Breast epithelium (tissue), 4 donors: ENCODE measurements at regions not wholly inside any gene's neighbourhood (a gene's known extent, or its start where the extent isn't known, plus 50 kb on each side); places are given as distances from the start of the nearest gene placed in this dataset.

Experiments
- DNase-seq, 2 donors: peaks; one replicate each; pipeline ENCODE4 v3.0.0-alpha.2; 2019; ENCODE audit warnings: low spot score in 2 of 2
- H3K27ac ChIP-seq, 2 donors: fragments of 200-600 bp; sonication (generic) in 1 of 2; one replicate each; pipeline ENCODE4 v1.5.1; 2016 to 2019; ENCODE audit warnings: mild to moderate bottlenecking in 1 of 2
- H3K27me3 ChIP-seq, 2 donors: fragments of 200-600 bp; sonication (generic) in 1 of 2; one replicate each; pipeline versions ENCODE4 v1.5.1 to v1.6.0; 2017 to 2019; ENCODE audit warnings: control low read depth in 1 of 2, mild to moderate bottlenecking in 1 of 2
- H3K36me3 ChIP-seq: fragments of 200-600 bp; one replicate; pipeline ENCODE4 v1.5.1; 2019
- H3K4me1 ChIP-seq, 2 donors: fragments of 200-600 bp; sonication (generic); one replicate each; pipeline ENCODE4 v1.5.1; 2016 to 2019; ENCODE audit warnings: control low read depth in 1 of 2
- H3K4me3 ChIP-seq, 3 donors: fragments of 200-600 bp; sonication (generic); 1 replicate in 2 of 3; 2 replicates in 1 of 3; pipeline ENCODE4 v1.5.1; 2016 to 2019; ENCODE audit warnings: mild to moderate bottlenecking in 3 of 3, moderate library complexity in 2 of 3
- H3K9me3 ChIP-seq, 2 donors: fragments of 200-600 bp; sonication (generic) in 1 of 2; one replicate each; pipeline ENCODE4 v1.5.1; 2016 to 2019; ENCODE audit warnings: control low read depth in 1 of 2
- POLR2A ChIP-seq: fragments of 450-650 bp; IDR thresholded peaks from one replicate; pipeline ENCODE4 v1.6.1; 2016; ENCODE audit warnings: antibody characterized with exemption, mild to moderate bottlenecking, moderate library complexity
- POLR2AphosphoS5 ChIP-seq, 3 donors: sonication (generic); formaldehyde crosslinking; IDR thresholded peaks; one replicate each; pipeline ENCODE4 v1.6.1; 2017; ENCODE audit warnings: antibody characterized with exemption in 3 of 3
- intact Hi-C: fragments of 100-400 bp; cut with DNase I; formaldehyde crosslinking; loops from one replicate; pipeline ENCODE4 v1.15.1; 2023; ENCODE audit warnings: low total_unique reads
- TF ChIP-seq, protein P1 (sequence below), 3 donors: fragments of 450-650 bp; IDR thresholded peaks; one replicate each; pipeline ENCODE4 v1.5.1; 2016 to 2017; ENCODE audit warnings: antibody characterized with exemption in 3 of 3, mild to moderate bottlenecking in 3 of 3, moderate library complexity in 3 of 3

DNA sequence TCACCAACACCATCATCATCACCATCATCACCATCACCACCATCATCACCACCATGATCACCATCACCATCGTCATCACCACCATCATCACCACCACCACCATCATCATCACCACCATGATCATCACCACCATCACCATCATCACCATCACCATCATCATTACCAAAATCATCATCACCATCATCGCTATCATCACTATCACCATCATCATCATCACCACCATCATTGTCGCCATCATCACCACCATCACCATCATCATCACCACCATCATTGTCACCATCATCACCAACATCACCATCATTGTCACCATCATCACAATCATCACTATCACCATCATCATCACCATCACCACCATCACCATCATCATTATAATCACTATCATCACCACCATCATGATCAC lies 893.5 kb downstream of the TBC1D22A start:
- intact Hi-C loops, result no loop called here
- Histone ChIP-seq H3K27me3 (peaks cover 0 to 7% of the 10 kb centered on the region in 2 donors), H3K4me3 (no peak overlapping the region), H3K27ac (no peak overlapping the region), H3K36me3 (no peaks in the 10 kb centered on the region), H3K9me3 (peaks cover 0 to 5% of the 10 kb centered on the region in 2 donors), H3K4me1 (no peaks in the 10 kb centered on the region)
- DNase-seq, result no peak
- TF ChIP-seq, protein P1, sequence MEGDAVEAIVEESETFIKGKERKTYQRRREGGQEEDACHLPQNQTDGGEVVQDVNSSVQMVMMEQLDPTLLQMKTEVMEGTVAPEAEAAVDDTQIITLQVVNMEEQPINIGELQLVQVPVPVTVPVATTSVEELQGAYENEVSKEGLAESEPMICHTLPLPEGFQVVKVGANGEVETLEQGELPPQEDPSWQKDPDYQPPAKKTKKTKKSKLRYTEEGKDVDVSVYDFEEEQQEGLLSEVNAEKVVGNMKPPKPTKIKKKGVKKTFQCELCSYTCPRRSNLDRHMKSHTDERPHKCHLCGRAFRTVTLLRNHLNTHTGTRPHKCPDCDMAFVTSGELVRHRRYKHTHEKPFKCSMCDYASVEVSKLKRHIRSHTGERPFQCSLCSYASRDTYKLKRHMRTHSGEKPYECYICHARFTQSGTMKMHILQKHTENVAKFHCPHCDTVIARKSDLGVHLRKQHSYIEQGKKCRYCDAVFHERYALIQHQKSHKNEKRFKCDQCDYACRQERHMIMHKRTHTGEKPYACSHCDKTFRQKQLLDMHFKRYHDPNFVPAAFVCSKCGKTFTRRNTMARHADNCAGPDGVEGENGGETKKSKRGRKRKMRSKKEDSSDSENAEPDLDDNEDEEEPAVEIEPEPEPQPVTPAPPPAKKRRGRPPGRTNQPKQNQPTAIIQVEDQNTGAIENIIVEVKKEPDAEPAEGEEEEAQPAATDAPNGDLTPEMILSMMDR (IDR thresholded peaks at IDR 0.05), result no peak
- TF ChIP-seq POLR2AphosphoS5 (IDR thresholded peaks at IDR 0.05), result no peak
- no peak for TF ChIP-seq POLR2A

DNA sequence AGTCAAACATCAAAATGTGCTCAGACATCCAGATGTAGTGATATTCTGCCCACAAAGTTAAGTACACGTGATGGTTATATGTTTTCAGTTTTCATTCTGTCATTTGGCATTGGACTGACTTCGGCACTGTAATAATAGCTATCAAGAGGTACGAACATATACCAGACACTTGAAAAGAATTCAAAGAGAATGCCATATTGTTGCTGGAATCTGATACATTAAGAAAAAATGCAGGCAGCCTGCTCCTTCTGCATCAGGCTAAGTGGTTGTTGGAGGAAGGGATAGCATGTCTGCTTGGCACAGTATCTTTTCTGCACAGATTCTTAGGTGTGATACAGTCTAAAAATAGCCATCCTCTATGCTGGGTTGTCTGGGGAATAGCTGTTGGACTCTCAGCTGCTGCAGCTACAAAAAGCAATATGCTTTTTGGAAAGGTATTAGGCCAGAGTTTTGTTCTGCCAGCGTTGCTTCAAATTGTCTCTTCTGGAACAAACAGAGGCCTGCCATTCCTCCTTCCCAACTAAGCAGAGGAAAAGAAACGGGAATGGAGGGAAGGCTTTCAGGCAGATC lies 892.6 kb downstream of the TBC1D22A start:
- Histone ChIP-seq H3K36me3 (no peaks in the 10 kb centered on the region), H3K4me3 (no peak overlapping the region), H3K9me3 (peaks cover 0 to 5% of the 10 kb centered on the region in 2 donors), H3K4me1 (no peaks in the 10 kb centered on the region), H3K27me3 (peaks cover 0 to 7% of the 10 kb centered on the region in 2 donors), H3K27ac (no peak overlapping the region)
- no peak for DNase-seq
- TF ChIP-seq POLR2AphosphoS5 (IDR thresholded peaks at IDR 0.05) (no peak), POLR2A (no peak)
- TF ChIP-seq, protein P1 (IDR thresholded peaks at IDR 0.05), result no peak
- intact Hi-C loops, result no loop called here

DNA sequence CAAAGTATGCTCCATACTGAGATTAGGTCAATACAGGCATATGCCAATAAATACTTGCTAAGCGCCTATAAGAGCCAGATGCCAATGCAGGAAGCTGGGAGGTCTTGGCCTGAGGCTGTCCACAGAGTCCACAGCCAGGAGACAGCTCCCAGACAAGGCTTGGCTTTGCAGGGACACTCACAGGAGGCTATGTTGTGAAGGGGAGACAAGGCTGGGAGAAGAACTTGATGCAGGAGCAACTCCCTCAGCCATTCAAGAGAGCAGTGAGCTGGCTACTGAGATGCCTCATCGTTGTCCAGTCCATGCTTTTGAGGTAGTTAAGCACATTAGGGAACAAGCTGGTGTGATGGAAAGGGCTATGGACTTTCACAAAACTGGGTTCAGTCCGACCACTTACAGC lies 891.5 kb downstream of the TBC1D22A start:
- Histone ChIP-seq H3K36me3 (no peaks in the 10 kb centered on the region), H3K27me3 (peaks cover 0 to 7% of the 10 kb centered on the region in 2 donors), H3K4me3 (no peak overlapping the region), H3K4me1 (no peaks in the 10 kb centered on the region), H3K9me3 (peaks cover 0 to 5% of the 10 kb centered on the region in 2 donors), H3K27ac (no peak overlapping the region)
- TF ChIP-seq, protein P1 (IDR thresholded peaks at IDR 0.05), result no peak
- TF ChIP-seq POLR2A (no peak), POLR2AphosphoS5 (IDR thresholded peaks at IDR 0.05) (no peak)
- intact Hi-C loops, result no loop called here
- no peak for DNase-seq

DNA sequence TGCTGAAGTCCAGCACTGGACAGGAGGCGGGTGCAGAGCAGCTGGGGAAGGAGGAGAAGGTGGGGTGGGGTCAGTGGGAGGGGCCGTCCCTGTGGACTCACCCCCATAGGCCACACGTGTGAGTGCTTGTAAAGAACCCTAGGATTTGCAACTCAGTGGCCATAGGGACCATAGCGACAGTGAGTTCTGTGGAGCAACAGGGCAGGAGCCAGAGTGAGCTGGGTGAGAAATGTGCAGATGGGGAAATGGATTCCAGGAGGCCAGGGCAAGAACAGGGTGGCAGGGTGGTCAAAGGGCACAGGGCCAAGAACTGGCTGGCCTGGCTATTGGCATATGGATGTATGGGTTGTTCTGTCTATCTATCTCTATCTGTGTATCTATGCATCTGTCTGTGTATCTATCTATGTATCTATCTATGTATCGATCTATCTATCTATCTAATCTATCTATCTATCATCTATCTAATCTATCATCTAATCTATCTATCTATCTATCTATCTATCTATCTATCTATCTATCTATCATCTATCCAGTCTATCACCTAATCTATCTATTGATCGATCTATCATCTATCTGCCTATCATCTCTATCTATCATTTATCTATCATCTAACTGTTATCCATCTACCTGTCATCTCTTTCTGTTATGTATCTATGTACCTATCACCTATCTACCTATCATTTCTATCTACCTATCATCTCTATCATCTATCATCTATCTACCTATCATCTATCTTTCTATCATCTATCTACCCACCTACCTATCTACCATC lies 889.0 kb downstream of the TBC1D22A start:
- no peak for DNase-seq
- TF ChIP-seq, protein P1 (IDR thresholded peaks at IDR 0.05), result no peak
- no peak for TF ChIP-seq POLR2A
- no peak for TF ChIP-seq POLR2AphosphoS5 (IDR thresholded peaks at IDR 0.05)
- peaks cover 0 to 10% of the 10 kb centered on the region in 2 donors for H3K27me3 ChIP-seq
- H3K27ac ChIP-seq, result no peak overlapping the region
- H3K9me3 ChIP-seq, result no peaks in the 10 kb centered on the region
- intact Hi-C loops, result no loop called here
- H3K4me3 ChIP-seq, result no peak overlapping the region
- H3K36me3 ChIP-seq, result no peaks in the 10 kb centered on the region
- no peaks in the 10 kb centered on the region for H3K4me1 ChIP-seq

DNA sequence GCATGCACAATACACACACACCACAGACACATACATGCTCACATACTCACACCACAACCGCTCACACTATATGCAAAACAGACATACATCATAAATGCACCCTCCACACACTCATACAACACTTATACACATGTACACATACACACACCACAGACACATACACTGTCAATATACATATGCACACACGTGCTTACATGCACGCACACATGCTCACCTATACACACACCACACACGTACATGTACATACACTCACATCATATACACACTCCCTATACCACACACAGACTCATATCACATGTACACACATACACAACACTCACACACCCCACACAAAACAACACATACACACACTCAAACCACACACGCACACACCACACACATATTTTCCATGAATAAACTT lies 885.3 kb downstream of the TBC1D22A start:
- Histone ChIP-seq H3K9me3 (peaks cover 0 to 5% of the 10 kb centered on the region in 2 donors), H3K4me3 (no peak overlapping the region), H3K27ac (no peak overlapping the region), H3K36me3 (no peaks in the 10 kb centered on the region), H3K27me3 (peaks cover 0 to 8% of the 10 kb centered on the region in 2 donors), H3K4me1 (no peaks in the 10 kb centered on the region)
- no peak for DNase-seq
- TF ChIP-seq, protein P1 (IDR thresholded peaks at IDR 0.05), result no peak
- TF ChIP-seq POLR2A (no peak), POLR2AphosphoS5 (IDR thresholded peaks at IDR 0.05) (no peak)
- intact Hi-C loops, result no loop called here
